Endothelial cell of umbilical vein (primary cell): ENCODE measurements at regions not wholly inside any gene's neighbourhood (a gene's known extent, or its start where the extent isn't known, plus 50 kb on each side); places are given as distances from the start of the nearest gene placed in this dataset.

Source experiments
- BruUV-seq: library from RNA; stranded (reverse); fragments of 400-500 nt; replicated peaks from 2 replicates; lab custom pipeline; 2021; lab: Mats Ljungman, UMichigan
- CTCF ChIA-PET: fragments of 300-600, 350-600 bp; sonication (Branson Sonifier 250); formaldehyde crosslinking; loops from one replicate; lab custom pipeline; 2021; ENCODE audit warnings: antibody characterized with exemption, inconsistent platforms; lab: Charles Lee
- POLR2A ChIA-PET: fragments of 300-600, 350-600 bp; sonication (Branson Sonifier 250); formaldehyde crosslinking; loops from one replicate; lab custom pipeline; 2021; ENCODE audit warnings: antibody characterized with exemption, inconsistent platforms; lab: Charles Lee
- DNase-seq: peaks from one replicate; pipeline ENCODE4 v3.0.0-alpha.2; 2011; ENCODE audit warnings: low read depth, low spot score
- FAIRE-seq: peaks from 2 replicates; lab custom pipeline; 2011; peaks lifted over from hg19 to GRCh38; lab: Jason Lieb, UNC
- H2AFZ ChIP-seq: 2 replicates; pipeline ENCODE4 v1.6.0; 2012; ENCODE audit warnings: low read depth, low read length, control low read depth, inconsistent platforms
- H3K27ac ChIP-seq: 2 replicates; pipeline ENCODE4 v1.5.1; 2011; ENCODE audit warnings: low read depth, mild to moderate bottlenecking, control low read depth, low read length, moderate library complexity; ENCODE audit not compliant: insufficient read depth
- H3K27me3 ChIP-seq, 2 experiments: 2 replicates each; pipeline versions ENCODE4 v1.6.0 to v1.6.1; 2011; ENCODE audit warnings: low read length in 2 of 2, mixed read lengths in 1 of 2; ENCODE audit not compliant: control insufficient read depth in 2 of 2, insufficient read depth in 2 of 2
- H3K36me3 ChIP-seq, 2 experiments: 2 replicates in 1 of 2; 3 replicates in 1 of 2; pipeline ENCODE4 v1.5.1; 2011; ENCODE audit warnings: low read length in 2 of 2, mild to moderate bottlenecking in 1 of 2, moderate library complexity in 1 of 2; ENCODE audit not compliant: control insufficient read depth in 2 of 2, insufficient read depth in 2 of 2; ENCODE audit errors: extremely low read depth in 1 of 2
- H3K4me1 ChIP-seq: 3 replicates; pipeline ENCODE4 v1.5.1; 2011; ENCODE audit warnings: mild to moderate bottlenecking, low read length; ENCODE audit not compliant: control insufficient read depth, insufficient read depth; ENCODE audit errors: extremely low read depth
- H3K4me2 ChIP-seq: 2 replicates; pipeline ENCODE4 v1.6.1; 2011; ENCODE audit warnings: low read length, control low read depth, mixed read lengths; ENCODE audit not compliant: insufficient read depth
- H3K4me3 ChIP-seq, 3 experiments: fragments of 200-600 bp in 1 of 3; sonication (generic), shearing (Covaris generic) in 1 of 3; replicated peaks in 1 of 3; 2 replicates each; pipeline ENCODE4 v1.5.1; 2011 to 2016; ENCODE audit warnings: control low read depth in 3 of 3, low read length in 3 of 3, mild to moderate bottlenecking in 2 of 3, inconsistent platforms in 1 of 3, low read depth in 1 of 3, moderate library complexity in 1 of 3; ENCODE audit not compliant: insufficient read depth in 1 of 3
- H3K79me2 ChIP-seq: 2 replicates; pipeline ENCODE4 v1.6.0; 2012; ENCODE audit warnings: low read length, inconsistent platforms; ENCODE audit not compliant: control insufficient read depth, insufficient read depth
- H3K9ac ChIP-seq: replicated peaks from 2 replicates; pipeline ENCODE3; 2011; ENCODE audit warnings: low read length, control low read depth; ENCODE audit not compliant: insufficient read depth; ENCODE audit errors: extremely low read depth
- H3K9me1 ChIP-seq: replicated peaks from 3 replicates; pipeline ENCODE4 v1.6.0; 2011; ENCODE audit warnings: mild to moderate bottlenecking, low read length; ENCODE audit not compliant: control insufficient read depth, insufficient read depth; ENCODE audit errors: extremely low read depth
- H3K9me3 ChIP-seq: replicated peaks from 2 replicates; pipeline ENCODE4 v1.5.1; 2012; ENCODE audit warnings: low read length, inconsistent platforms; ENCODE audit not compliant: control insufficient read depth, insufficient read depth
- H4K20me1 ChIP-seq: replicated peaks from 2 replicates; pipeline ENCODE3; 2011; ENCODE audit warnings: mild to moderate bottlenecking, low read length; ENCODE audit not compliant: control insufficient read depth, insufficient read depth; ENCODE audit errors: extremely low read depth
- CTCF ChIP-seq, 2 donors: IDR thresholded peaks; 1 replicate in 1 of 2; 2 replicates in 1 of 2; pipeline ENCODE4 v1.5.1; 2011; ENCODE audit warnings: low read length in 2 of 2, mild to moderate bottlenecking in 2 of 2, moderate library complexity in 2 of 2, control low read depth in 1 of 2, inconsistent platforms in 1 of 2, low read depth in 1 of 2; ENCODE audit not compliant: insufficient read depth in 1 of 2; ENCODE audit errors: extremely low read depth in 1 of 2
- EZH2 ChIP-seq: IDR thresholded peaks from 2 replicates; pipeline ENCODE4 v1.6.1; 2012; ENCODE audit warnings: borderline replicate concordance, low read depth, mild to moderate bottlenecking, moderate library complexity, low read length, inconsistent platforms; ENCODE audit not compliant: severe bottlenecking
- FOS ChIP-seq: IDR thresholded peaks from 2 replicates; pipeline ENCODE4 v1.6.1; 2011; ENCODE audit warnings: mild to moderate bottlenecking, low read length, moderate library complexity, borderline replicate concordance; ENCODE audit not compliant: insufficient read depth
- GATA2 ChIP-seq: IDR thresholded peaks from 2 replicates; pipeline ENCODE4 v1.7.0; 2011; ENCODE audit warnings: low read depth, mild to moderate bottlenecking, moderate library complexity, mixed read lengths, low read length; ENCODE audit not compliant: insufficient read length, insufficient read depth
- JUN ChIP-seq: IDR thresholded peaks from 2 replicates; pipeline ENCODE4 v1.6.1; 2011; ENCODE audit warnings: borderline replicate concordance, low read depth; ENCODE audit not compliant: insufficient read length, insufficient read depth
- MAX ChIP-seq: IDR thresholded peaks from 2 replicates; pipeline ENCODE4 v1.6.1; 2011; ENCODE audit not compliant: insufficient read depth, insufficient read length
- MYC ChIP-seq: IDR thresholded peaks from one replicate; pipeline ENCODE4 v1.6.1; 2011; ENCODE audit warnings: mild to moderate bottlenecking, low read depth, low read length
- POLR2A ChIP-seq: IDR thresholded peaks from 2 replicates; pipeline ENCODE4 v1.6.1; 2012; ENCODE audit warnings: low read depth, mild to moderate bottlenecking, control low read depth, low read length
- POLR2AphosphoS5 ChIP-seq: IDR thresholded peaks from 2 replicates; pipeline ENCODE4 v1.6.1; 2012; ENCODE audit warnings: low read depth, mild to moderate bottlenecking, control low read depth, low read length, moderate library complexity; ENCODE audit not compliant: insufficient read depth
- dilution Hi-C: fragments of 300-500 bp; cut with MboI; formaldehyde crosslinking; loops from one replicate; pipeline ENCODE4 v1.15.0; 2019; ENCODE audit warnings: low sequenced_read_pairs; ENCODE audit not compliant: extremely low pct_ligation_motif_present
- intact Hi-C: fragments of 100-400 bp; cut with micrococcal nuclease; formaldehyde crosslinking; loops from one replicate; pipeline ENCODE4 v1.10.0; 2022

- Histone ChIP-seq H3K27ac (no peak overlapping the region), H3K36me3 (no peaks in the 10 kb centered on the region), H3K9me1 (no peaks in the 10 kb centered on the region), H3K79me2 (no peaks in the 10 kb centered on the region), H3K4me2 (no peak overlapping the region), H3K9me3 (no peaks in the 10 kb centered on the region), H3K4me1 (no peaks in the 10 kb centered on the region), H2AFZ (no peak overlapping the region), H4K20me1 (no peaks in the 10 kb centered on the region), H3K27me3 (no peaks in the 10 kb centered on the region), H3K9ac (no peak overlapping the region), H3K4me3 (no peak overlapping the region)
- no peak for DNase-seq
- intact Hi-C loops (no loop called here), dilution Hi-C loops (no loop called here)
- CTCF ChIA-PET = interaction anchor here (1.2 kb wide), 1 partner anchor 707 kb away, joined by 3 read pairs; no protein-coding TSS in a partner anchor
- no peak for FAIRE-seq
- POLR2A ChIA-PET = no interaction called here
- TF ChIP-seq JUN = no peak
- TF ChIP-seq GATA2 = no peak
- TF ChIP-seq CTCF (IDR thresholded peaks at IDR 0.05; ENCODE audit: extremely low read depth in 1 of 2, insufficient read depth in 1 of 2, low read depth in 1 of 2, low read length in 2 of 2) = no peak
- TF ChIP-seq POLR2AphosphoS5 = no peak
- TF ChIP-seq MAX = no peak
- TF ChIP-seq FOS = no peak
- TF ChIP-seq POLR2A = no peak
- TF ChIP-seq EZH2 = no peak
- TF ChIP-seq MYC = no peak
- no TSS peak for BruUV-seq
Measured at GRCh38 chr12:30391766-30392366, 303.8 kb downstream of the IPO8 start.
